HG03575 (cell line): ENCODE measurements at regions not wholly inside any gene's neighbourhood (a gene's known extent, or its start where the extent isn't known, plus 50 kb on each side); places are given as distances from the start of the nearest gene placed in this dataset.

Source experiments
- ATAC-seq: cut with Tn5 transposase; IDR thresholded peaks from one replicate; pipeline ENCODE4 v1.9.1; 2021; ENCODE audit not compliant: unreplicated experiment, insufficient number of reproducible peaks, low FRiP score; ENCODE audit errors: extremely low read depth

GRCh38 chr11:32310214-32310601, 125.1 kb downstream of the WT1 start:
- ATAC-seq, result no peak

- ATAC-seq, result no peak
Measured at GRCh38 chr11:32311346-32312065, 123.8 kb downstream of the WT1 start.

GRCh38 chr11:32312206-32312817, 123.0 kb downstream of the WT1 start:
- ATAC-seq, result no peak

- ATAC-seq, result no peak
Measured at GRCh38 chr11:32312865-32313403, 122.4 kb downstream of the WT1 start.

GRCh38 chr11:32313477-32313876, 121.9 kb downstream of the WT1 start:
- no peak for ATAC-seq

- ATAC-seq, result no peak
Measured at GRCh38 chr11:32315121-32315520, 120.2 kb downstream of the WT1 start.

GRCh38 chr11:32316232-32316631, 119.1 kb downstream of the WT1 start:
- no peak for ATAC-seq

GRCh38 chr11:32316858-32317642, 118.3 kb downstream of the WT1 start:
- no peak for ATAC-seq

- ATAC-seq, result no peak
Measured at GRCh38 chr11:32317643-32318042, 117.7 kb downstream of the WT1 start.

- ATAC-seq, result no peak
Measured at GRCh38 chr11:32318071-32319055, 117.0 kb downstream of the WT1 start.

- ATAC-seq, result no peak
Measured at GRCh38 chr11:32323814-32324130, 111.6 kb downstream of the WT1 start.

- no peak for ATAC-seq
Measured at GRCh38 chr11:32325187-32325586, 110.2 kb downstream of the WT1 start.

GRCh38 chr11:32325725-32326124, 109.6 kb downstream of the WT1 start:
- no peak for ATAC-seq

- ATAC-seq, result no peak
Measured at GRCh38 chr11:32326522-32326921, 108.8 kb downstream of the WT1 start.

GRCh38 chr11:32328392-32328791, 106.9 kb downstream of the WT1 start:
- ATAC-seq, result no peak

- ATAC-seq, result no peak
Measured at GRCh38 chr11:32331098-32331497, 104.2 kb downstream of the WT1 start.

GRCh38 chr11:32331792-32332191, 103.5 kb downstream of the WT1 start:
- ATAC-seq, result no peak

GRCh38 chr11:32332990-32333319, 102.4 kb downstream of the WT1 start:
- no peak for ATAC-seq
